T-helper 1 cell (primary cell): ENCODE measurements at regions not wholly inside any gene's neighbourhood (a gene's known extent, or its start where the extent isn't known, plus 50 kb on each side); places are given as distances from the start of the nearest gene placed in this dataset.
"Not testable (repeated sequence)": the region's sequence is repeated elsewhere in the genome, so short reads cannot be mapped to it uniquely, and the experiment has no call there.

Source experiments
- DNase-seq, 5 donors: peaks; one replicate each; pipeline ENCODE4 v3.0.0-alpha.2; 2012 to 2020

DNA sequence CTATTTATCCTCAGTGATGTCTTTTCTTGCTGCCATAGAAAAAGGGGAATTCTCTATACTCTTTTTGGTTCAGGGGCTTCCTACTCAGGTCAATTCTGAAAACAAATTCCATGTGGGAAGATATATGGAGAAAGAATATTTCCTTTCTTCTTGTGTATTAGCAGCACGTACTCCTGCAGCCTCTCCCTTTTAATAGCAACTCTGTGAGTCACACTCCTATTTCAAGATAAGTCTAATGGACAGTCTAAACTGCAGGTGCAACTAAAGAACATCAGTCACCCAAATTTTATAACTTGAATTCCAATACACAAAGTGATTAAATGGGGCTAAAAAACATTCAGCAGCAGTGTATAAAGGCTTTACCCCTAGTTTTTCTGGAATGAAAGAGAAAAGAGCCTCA is 942.2 kb downstream of the CNTNAP5 start:
- no peak for DNase-seq

DNA sequence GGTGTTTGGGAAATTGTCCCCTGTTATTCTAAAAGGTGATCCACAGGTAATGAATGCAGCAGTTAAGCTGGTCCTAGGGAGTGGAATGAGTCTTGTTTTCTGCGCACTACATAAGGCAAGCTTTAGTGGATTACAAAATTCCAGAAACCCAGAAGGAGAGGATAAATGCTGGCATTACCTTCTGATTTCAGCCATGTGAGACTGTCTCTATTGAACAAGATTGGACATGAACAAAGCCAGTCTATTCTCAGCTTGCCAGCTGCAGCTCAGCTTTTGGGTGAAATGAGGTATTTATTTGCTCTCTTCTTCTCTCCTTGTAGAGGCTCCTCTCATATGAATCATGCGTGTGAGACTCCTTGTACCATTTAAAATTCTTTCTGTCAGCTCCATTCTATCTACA is 944.9 kb downstream of the CNTNAP5 start:
- no peak for DNase-seq

DNA sequence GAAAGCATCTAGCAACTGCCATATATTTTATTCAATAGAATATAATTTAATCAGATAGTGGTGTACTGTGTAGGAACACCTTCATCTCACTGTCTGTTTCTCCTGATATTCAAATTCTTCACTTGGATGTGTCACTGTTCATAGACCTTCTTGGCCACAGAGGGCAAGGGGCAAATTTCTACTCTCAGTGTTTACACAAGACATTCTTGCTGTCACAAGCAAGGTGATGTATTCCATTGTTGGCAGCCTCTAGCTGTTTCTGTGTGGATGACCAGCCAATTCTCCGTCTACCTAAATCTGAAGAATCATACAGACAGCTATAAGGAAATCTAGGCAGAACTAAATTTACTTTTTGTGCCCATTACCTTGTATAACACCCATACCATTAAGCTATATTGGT is 948.3 kb downstream of the CNTNAP5 start:
- DNase-seq: no peak

DNA sequence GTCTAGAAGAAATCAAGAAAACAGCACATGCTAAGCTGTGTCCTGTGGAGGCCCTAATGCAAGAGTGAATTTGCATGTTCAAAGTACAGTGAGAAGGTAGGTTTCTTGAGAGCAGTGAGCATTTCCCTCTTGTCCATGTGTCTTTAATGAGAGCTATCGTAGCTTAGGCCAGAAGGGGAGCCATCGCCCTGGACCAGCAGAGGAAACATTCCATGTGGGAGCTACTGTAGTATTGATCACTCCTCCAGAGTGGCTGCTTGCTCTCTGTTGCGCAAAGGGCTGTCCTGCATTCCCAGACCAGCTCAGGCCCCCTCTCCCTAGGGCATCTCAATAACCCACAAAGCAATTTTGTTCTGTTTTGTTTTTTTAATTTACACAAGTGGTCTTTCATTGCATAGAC is 950.1 kb downstream of the CNTNAP5 start:
- no peak for DNase-seq

DNA sequence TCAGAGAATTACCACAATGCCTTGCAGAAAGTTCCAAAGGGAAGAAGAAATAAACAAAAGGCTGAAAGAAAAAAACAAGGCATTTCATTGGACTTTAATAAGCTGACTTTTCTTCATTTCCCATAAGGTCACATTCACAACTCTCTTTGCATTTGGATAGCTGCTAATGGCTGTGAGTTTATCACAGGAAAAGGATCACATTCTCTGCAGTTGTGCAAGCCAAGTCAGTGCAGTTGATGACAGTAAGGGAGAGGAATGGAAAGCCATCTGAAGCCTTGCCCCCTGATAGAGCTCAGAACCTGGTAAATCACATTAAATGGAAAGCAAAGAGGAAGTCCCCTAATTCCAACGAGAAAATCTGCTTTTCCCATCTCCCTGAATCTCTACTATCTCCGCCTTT is 950.6 kb downstream of the CNTNAP5 start:
- DNase-seq: no peak

DNA sequence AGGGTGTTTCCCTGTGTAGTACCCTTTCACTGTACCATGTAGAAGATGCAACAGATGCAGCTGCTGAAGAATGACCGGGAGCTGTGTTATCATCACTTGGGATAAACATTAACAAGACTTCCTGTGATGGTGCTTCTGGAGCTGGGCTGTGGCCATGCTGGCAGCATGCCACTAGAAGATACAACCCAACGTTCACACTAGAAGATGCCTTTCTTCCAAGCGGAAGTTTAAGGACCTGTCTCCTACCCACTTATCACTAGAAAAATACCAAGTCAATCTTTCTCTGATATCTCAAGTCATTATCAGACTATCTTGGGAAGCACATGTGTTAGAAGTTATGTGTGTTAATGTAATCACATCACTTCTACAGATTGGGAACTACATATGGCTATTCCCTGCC is 953.5 kb downstream of the CNTNAP5 start:
- no peak for DNase-seq

DNA sequence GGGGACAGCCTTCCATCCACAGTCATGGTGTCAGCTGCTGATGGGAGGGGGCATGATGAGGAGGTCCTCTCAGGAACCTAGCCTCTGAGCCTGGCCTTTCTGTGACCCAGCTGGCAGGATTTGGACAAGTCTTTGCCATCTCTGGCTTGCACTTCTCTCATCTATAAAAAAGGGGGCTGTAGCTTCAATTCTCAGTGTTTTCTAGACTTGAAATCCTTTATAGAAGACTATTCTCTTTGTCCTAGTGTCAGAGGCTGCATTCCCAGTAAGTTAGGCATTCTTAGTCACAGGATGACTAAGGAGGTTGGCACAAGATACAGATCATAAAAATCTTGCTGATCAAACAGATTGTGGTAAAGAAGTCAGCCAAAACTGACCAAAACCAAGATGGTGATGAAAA is 958.5 kb downstream of the CNTNAP5 start:
- no peak for DNase-seq

DNA sequence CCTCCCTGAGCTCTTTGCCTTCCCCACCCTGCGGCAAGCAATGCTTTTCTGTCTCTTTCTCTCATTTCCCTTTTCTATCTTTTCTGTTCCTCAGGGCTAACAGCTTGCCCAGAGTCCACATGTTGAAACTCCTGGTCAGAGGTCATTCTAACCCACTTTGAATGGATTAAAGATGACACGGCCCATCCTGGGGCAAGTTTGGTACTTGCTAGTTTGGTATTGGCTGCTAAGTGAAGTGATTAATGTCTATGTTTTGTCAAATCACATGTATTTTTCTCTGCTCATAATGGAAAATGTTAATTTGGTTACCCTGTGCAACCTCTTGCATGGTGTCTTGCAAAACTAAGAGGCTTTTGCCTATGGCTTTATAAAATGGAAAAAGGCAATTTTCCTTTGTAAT is 960.2 kb downstream of the CNTNAP5 start:
- no peak for DNase-seq

DNA sequence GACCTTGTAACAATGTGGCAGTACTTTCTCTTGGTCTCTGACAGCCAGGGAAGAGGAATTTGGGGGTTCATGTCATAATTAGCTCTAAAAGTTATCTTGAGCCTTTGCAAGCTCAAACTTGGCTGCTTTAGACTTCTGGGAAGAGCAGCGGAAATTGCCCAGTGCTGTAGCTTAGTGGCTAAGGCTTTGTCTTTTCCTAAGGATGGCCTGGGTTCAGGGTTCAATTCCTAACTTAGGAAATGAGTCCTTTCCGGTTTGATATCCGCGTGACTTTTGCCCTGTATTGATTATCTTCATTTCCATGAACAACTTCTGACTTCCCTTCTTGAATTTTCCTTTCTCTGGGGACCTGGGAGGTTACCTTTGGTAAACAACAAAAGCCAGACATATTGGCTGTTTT is 961.0 kb downstream of the CNTNAP5 start:
- no peak for DNase-seq

DNA sequence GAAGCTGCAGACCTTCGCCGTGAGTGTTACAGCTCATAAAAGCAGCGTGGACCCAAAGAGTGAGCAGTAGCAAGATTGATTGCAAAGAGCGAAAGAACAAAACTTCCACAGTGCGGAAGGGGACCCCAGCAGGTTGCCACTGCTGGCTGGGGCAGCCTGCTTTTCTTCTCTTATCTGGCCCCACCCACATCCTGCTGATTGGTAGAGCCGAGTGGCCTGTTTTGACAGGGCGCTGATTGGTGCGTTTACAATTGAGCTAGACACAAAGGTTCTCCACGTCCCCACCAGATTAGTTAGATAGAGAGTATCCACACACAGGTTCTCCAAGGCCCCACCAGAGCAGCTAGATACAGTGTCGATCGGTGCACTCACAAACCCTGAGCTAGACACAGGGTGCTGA is 961.8 kb downstream of the CNTNAP5 start:
- DNase-seq: not testable (repeated sequence)

DNA sequence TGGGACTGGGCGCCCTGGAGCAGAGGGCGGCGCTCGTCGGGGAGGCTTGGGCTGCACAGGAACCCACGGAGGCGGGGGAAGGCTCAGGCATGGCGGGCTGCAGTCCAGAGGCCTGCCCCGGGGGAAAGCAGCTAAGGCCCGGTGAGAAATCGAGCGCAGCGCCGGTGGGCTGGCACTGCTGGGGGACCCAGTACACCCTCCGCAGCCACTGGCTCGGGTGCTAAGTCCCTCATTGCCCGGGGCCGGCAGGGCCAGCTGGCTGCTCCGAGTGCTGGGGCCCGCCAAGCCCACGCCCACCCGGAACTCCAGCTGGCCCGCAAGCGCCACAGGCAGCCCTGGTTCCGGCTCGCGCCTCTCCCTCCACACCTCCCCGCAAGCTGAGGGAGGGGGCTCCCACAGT is 962.3 kb downstream of the CNTNAP5 start:
- DNase-seq: not testable (repeated sequence)

DNA sequence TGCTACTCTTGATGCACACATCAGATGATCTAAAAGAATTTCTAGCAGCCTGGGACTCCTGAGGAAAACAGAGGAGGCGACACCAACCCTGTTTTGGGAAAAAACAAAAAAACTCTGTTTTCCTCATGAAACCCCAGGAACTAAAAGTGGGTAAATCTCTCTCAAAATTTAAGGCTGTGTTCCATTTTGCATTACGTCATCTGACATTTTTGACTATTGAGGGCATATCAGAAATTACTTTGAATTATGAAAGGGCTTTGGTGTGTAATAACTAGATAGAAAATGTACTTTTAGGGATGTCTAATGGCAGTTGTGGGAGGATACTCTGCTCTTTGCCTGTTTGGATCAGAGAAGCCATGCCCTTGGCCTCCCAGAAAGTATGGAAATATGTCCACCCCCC is 963.0 kb downstream of the CNTNAP5 start:
- no peak for DNase-seq

DNA sequence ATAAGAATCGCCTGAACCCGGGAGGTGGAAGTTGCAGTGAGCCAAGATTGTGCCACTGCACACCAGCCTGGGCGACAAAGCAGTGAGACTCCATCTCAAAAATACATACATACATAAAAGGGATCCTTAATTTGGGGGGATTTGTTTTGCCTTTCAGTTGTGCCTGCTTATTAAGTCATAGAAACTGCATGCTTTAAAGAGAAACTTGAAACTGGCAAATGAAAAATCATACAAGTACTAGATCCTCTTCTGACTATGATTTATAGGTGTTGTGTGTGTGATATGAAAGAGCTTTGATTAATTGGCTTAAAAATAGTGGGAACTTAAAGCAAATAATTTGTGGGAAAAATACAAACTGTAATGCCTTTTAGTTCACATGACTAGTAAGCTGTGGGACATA is 963.7 kb downstream of the CNTNAP5 start:
- DNase-seq: no peak

DNA sequence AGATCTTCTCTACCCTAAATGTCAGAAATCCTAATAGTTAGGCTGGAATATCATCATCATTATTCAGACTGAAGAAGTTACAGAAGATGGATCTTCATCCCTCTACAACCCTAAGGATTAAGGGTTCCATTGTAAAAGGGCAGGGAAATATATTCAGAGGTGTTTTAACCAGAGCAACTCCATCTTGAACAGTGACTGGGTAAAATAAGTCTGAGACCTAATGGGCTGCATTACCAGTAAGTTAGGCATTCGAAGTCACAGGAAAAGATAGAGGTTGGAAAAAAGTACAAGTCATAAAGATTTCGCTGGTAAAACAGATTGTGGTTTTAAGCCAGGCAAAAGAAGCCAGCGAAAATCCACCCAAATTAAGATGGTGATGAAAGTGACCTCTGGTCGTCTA is 968.7 kb downstream of the CNTNAP5 start:
- DNase-seq: no peak

DNA sequence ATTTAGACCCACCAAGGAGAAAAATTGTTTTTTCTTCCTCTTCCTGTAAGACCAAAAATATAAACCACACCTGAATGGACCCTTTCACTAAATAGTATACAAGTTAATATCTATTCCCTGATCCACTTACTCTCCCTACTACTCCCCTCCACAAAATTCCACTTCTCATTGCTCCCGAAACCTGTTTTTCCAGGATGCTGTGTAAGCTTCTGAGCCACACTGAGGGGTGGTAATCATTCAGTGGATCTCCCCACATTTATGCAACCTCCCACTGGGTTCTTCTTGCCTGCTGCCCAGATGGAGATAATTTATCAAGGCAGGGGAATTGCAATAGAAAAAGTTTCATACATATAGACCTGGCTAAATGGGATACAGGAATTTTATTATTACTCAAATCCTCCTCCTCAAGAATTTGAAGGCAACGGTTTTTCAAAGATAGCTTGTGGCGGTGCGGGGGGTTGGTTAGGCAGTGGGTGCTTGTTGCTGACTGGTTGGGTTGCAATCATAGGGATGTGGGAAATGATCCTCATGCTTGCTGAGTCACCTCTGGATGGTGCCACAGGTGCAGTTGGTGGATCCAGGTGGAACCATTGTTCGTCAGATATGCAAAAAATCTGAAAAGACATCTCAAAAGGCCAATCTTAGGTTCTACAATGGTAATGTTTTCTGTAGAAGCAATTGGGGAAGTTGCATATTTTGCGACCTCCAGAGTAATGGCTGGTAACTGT is 970.3 kb downstream of the CNTNAP5 start:
- DNase-seq: no peak

DNA sequence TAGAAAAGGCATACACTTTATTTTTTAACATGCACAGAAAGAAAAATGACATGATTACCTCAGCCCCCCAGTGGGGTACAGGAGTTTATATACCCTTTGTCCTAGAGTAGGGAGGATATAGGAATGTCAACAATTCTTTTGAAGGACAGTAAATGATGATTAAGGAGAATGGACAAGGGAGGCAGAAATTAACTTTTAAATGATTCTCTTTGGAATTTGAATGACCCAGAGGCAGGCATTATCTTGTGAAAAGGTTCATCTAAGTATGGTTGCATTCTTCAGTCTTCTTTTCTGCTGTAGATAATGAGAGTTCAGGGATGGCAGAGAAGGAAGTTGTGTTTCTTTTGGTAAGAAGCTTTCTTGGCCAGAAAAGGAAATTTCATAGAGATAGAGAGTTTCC is 971.3 kb downstream of the CNTNAP5 start:
- no peak for DNase-seq

DNA sequence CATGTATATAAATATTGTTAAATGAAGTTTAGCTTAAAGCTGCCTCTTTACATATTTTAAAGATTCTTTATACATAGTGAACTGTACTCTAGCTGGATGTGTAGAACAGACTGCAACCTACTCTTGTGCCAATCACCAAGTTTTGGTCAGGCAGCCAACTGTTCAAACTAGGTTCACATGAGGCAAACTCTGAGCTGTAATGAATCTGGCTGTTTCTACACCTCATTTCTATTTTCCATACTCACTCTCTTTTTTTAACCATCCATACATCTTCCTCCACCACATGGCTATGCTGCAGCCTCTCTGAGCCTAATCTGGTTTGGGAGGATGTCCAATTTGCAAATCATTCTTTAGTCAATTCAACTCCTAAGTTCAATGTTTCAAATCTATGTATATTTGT is 974.8 kb downstream of the CNTNAP5 start:
- no peak for DNase-seq

DNA sequence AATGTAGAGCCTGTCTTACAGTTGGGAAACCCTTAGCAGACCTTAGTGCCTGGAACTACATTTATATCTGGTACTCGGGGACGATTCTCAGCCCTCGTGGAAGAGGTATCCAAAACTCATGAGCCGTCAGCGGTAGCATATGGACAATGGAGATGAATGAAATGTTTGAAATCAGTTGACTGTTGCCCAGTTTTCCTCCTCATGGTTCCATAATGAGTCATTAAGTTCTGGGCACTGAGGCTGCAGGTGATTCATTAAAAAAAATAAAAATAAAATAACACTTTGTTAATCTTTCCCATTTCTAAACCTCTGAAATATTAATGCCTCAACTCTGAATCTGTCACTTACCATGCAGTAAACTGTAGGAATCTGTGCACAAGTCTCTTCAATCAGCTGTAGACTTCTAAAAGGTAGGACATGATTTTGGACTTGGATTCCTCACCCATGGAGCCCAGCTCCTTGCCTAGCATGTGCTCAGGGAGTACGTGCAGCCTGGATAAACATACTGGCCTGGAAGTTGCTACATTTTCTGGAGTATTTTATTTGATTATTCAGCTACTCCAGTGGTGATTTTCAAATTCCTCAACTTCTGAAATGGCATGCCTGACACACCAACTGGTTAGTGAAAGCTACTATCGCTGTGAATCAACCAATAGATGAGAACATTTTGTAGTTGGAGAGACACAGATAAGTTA is 979.2 kb downstream of the CNTNAP5 start:
- no peak for DNase-seq

DNA sequence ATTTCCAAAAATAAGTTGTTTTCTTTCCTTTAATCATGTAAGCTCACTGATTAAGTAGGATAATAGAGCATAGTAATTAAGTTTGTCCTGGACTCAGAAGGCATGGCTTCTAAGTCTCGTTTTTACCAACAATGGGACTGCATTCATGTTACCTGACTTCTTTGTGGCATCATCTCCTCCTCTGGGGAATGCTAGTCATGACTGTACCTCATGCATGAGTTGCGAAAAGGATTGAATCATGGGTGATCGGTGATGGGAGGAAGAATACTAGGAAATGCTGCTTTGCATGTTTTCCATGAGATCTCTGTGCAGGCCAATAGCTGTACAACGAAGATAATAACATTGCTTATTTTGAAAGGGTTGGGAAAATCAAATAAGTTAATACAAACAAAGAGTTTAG is 981.6 kb downstream of the CNTNAP5 start:
- DNase-seq: no peak

DNA sequence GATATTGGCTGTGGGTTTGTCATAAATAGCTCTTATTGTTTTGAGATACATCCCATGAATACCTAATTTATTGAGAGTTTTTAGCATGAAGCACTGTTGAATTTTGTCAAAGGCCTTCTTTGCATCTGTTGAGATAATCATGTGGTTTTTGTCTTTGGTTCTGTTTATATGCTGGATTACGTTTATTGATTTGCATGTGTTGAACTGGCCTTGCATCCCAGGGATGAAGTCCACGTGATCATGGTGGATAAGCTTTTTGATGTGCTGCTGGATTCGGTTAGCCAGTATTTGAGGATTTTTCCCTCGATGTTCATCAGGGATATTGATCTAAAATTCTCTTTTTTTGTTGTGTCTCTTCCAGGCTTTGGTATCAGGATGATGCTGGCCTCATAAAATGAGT is 1003.6 kb downstream of the CNTNAP5 start:
- DNase-seq: not testable (repeated sequence)

DNA sequence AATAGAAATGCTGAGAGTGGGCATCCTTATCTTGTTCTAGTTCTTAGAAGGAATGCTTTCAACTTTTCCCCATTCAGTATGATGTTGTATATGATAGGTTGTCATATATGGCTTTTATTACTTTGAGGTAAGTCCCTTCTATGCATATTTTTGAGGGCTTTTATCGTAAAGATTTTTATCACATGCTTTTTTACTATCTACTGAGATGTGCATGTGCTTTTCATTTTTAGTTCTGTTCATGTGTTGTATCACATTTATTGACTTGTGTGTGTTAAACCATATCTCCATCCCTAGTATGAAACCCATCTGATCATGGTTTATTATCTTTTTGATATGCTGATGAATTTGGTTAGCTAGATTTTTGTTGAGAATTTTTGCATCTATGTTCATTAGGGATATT is 1008.8 kb downstream of the CNTNAP5 start:
- no peak for DNase-seq

DNA sequence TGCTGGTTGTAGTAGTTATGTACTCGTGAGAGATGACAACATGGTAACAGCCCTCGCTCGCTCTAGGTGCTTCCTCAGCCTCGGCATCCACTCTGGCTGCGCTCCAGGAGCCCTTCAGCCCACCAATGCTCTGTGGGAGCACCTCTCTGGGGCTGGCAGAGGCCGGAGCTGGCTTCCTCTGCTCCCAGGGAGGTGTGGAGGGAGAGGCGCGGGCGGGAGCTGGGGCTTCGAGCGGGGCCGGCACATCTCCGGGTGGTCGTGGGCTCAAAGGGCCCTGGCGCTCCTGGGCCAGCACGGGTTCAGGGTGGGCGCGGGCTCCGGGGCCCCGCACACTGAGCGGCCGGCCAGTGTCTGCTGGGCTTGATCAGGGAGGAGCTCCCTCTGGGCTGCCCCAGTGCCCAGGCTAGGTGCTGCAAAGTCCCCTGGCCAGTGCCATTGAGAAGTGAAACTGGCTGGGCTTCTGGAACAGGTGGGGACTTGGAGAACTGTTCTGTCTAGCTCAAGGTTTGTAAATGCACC is 1012.1 kb downstream of the CNTNAP5 start:
- DNase-seq: peak in 1 of 5 donors; percentile 1

DNA sequence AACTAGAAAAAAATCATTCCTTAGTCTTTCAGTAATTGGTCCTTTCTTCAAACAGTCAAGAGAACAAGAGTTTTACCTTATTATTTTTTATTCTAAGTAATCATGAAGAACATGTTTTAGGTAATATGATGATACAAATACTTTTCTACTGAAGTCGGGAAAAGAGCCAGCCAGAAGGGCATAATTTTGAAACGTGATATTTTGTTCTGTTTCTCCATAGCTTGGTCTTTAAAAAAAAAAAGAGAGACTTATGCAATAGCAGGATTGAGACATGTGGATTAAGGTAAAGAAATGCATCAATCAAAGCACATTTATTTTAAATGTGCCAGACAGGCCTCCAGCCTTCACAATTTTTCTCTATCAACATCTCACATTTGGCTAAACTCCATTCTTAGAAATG is 1016.8 kb downstream of the CNTNAP5 start:
- DNase-seq: no peak

DNA sequence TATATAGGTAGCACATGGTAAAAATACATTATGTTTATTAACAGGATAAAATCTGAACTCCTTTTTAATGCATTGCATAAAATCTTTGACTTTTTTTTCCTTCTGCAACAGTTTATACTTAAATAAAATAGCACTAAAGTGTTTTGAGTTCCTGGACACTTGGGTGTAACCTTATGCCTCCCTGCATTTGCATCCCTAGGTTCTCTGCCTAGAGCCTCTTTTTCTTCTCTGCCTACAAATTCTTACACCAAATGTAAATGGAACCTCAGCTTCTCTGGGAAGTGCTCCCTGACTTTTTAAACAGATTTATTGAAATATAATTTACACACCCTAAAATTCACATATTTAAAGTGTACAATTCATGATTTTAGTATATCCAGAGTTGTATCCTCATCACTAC is 1017.6 kb downstream of the CNTNAP5 start:
- DNase-seq: no peak
